ENCODE measurements at regions not wholly inside any gene's neighbourhood (a gene's known extent, or its start where the extent isn't known, plus 50 kb on each side); places are given as distances from the start of the nearest gene placed in this dataset.

DNA sequence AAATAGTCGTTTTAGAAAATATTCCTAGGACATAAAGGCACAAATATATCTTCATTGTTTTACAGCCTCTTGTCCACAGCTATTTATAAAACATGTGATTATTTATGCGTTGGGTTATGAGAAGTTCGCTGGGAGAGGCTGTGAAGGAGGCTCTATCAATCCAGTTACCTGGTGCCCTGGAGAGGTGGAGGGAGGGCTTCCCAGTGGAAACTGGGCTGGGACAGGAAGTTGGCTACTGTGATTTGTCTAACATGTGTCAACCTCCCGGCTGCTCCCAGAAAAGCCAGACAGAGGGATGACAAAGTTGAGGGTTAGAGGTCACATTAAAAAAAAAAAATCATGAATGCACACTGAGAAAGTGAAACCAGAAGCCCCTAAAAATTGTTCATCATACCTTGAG is 346.5 kb downstream of the ZNF536 start:
- no peak for TF ChIP-seq EZH2 (IDR thresholded peaks at IDR 0.05; ENCODE audit: borderline replicate concordance)
- TF ChIP-seq EZH2phosphoT487 (IDR thresholded peaks at IDR 0.05; ENCODE audit: low read depth, severe bottlenecking, unreplicated experiment), result no peak

Data from hepatocyte (in vitro differentiated cells).